SK-N-SH treated with all-trans-retinoic acid at 6 μM for 48 hours (cell line): ENCODE measurements at regions not wholly inside any gene's neighbourhood (a gene's known extent, or its start where the extent isn't known, plus 50 kb on each side); places are given as distances from the start of the nearest gene placed in this dataset.

Source experiments
- ARNTL ChIP-seq: fragments of 450-650 bp; formaldehyde crosslinking; IDR thresholded peaks from 2 replicates; pipeline ENCODE4 v1.5.0; 2020; ENCODE audit warnings: low read depth, mild to moderate bottlenecking, moderate library complexity, borderline replicate concordance
- OSR1 ChIP-seq: fragments of 250-450 bp; sonication (Bioruptor Pico); IDR thresholded peaks from 2 replicates; pipeline ENCODE4 v1.8.0; 2022; ENCODE audit warnings: moderate library complexity, mild to moderate bottlenecking, inconsistent platforms
- PATZ1 ChIP-seq: fragments of 250-450 bp; sonication (Bioruptor Pico); IDR thresholded peaks from 2 replicates; pipeline ENCODE4 v1.8.0; 2020; ENCODE audit warnings: mild to moderate bottlenecking, moderate library complexity, borderline replicate concordance
- POU6F1 ChIP-seq: fragments of 250-450 bp; sonication (Bioruptor Pico); IDR thresholded peaks from 2 replicates; pipeline ENCODE4 v1.8.0; 2021; ENCODE audit warnings: low read depth, mild to moderate bottlenecking, moderate library complexity, borderline replicate concordance
- PPARA ChIP-seq: fragments of 250-450 bp; sonication (Bioruptor Pico); IDR thresholded peaks from 2 replicates; pipeline ENCODE4 v1.5.0; 2020; ENCODE audit warnings: mild to moderate bottlenecking, borderline replicate concordance
- SNAI2 ChIP-seq: fragments of 250-450 bp; sonication (Bioruptor Pico); IDR thresholded peaks from 2 replicates; pipeline ENCODE4 v1.5.0; 2020; ENCODE audit warnings: mild to moderate bottlenecking, moderate library complexity
- TCF4 ChIP-seq: fragments of 250-450 bp; sonication (Bioruptor Pico); IDR thresholded peaks from 2 replicates; pipeline ENCODE4 v1.8.0; 2021; ENCODE audit warnings: mild to moderate bottlenecking, moderate library complexity, borderline replicate concordance
- TOX ChIP-seq: fragments of 250-450 bp; sonication (Bioruptor Pico); IDR thresholded peaks from 2 replicates; pipeline ENCODE4 v1.8.0; 2021; ENCODE audit warnings: mild to moderate bottlenecking, moderate library complexity, borderline replicate concordance
- TSHZ2 ChIP-seq: fragments of 250-450 bp; sonication (Bioruptor Pico); IDR thresholded peaks from 2 replicates; pipeline ENCODE4 v1.5.0; 2020; ENCODE audit warnings: mild to moderate bottlenecking, moderate library complexity
- ZFP3 ChIP-seq: fragments of 250-450 bp; sonication (Bioruptor Pico); IDR thresholded peaks from 2 replicates; pipeline ENCODE4 v1.5.0; 2020; ENCODE audit warnings: mild to moderate bottlenecking, moderate library complexity
- ZNF565 ChIP-seq: fragments of 450-650 bp; formaldehyde crosslinking; conservative IDR thresholded peaks from 2 replicates; pipeline ENCODE4 v1.5.0; 2020; ENCODE audit warnings: low read depth, mild to moderate bottlenecking, moderate library complexity
- ZNF8 ChIP-seq: fragments of 450-650 bp; formaldehyde crosslinking; IDR thresholded peaks from 2 replicates; pipeline ENCODE4 v1.5.0; 2020; ENCODE audit warnings: mild to moderate bottlenecking, moderate library complexity
- TF ChIP-seq, protein P1 (sequence below): fragments of 250-450 bp; sonication (Bioruptor Pico); IDR thresholded peaks from 2 replicates; pipeline ENCODE4 v1.5.1; 2021; ENCODE audit warnings: mild to moderate bottlenecking, moderate library complexity

DNA sequence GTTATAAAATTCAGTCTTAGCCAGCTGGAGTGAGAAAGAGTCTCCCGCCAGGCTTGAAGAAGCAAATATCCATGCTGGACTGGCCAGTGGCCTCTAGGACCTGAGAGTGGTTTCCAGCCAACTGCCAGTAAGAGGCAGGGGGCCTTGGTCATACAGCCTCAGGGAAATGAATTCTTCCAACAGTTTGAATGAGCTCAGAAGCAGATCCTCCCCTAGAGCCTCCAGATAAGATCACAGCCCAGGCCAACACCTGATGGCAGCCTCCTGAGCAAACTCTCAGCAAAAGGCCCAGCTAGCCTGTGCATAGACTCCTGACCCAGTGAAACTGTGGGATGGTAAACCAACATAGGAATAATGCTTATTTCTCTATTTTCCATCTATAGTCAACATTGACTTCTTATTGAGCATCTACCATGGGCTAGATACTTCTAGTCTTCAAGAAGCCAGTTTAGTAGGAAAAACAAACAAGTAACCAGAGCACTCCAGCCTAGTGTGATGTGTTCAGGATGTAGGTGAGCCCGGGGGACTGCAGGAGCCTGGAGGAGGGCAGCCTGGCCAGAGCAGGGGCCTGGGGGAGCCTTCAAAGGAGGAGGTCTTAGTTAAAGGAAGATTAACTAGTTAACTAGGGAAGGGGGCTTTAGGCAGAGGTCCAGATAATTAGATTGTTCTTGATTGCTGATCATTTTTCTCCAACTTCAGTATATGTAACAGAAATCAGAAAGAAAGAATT, 115.4 kb upstream of the ADO start:
- TF ChIP-seq TCF4 (CRISPR knock-in tag) = no peak
- TF ChIP-seq PPARA (CRISPR knock-in tag) = no peak
- TF ChIP-seq ZNF565 (CRISPR knock-in tag) = no peak
- TF ChIP-seq POU6F1 = no peak
- TF ChIP-seq TOX (CRISPR knock-in tag) = no peak
- TF ChIP-seq PATZ1 (CRISPR knock-in tag) = no peak
- no peak for TF ChIP-seq ARNTL (CRISPR knock-in tag)
- TF ChIP-seq SNAI2 (CRISPR knock-in tag) = no peak
- TF ChIP-seq OSR1 (CRISPR knock-in tag) = no peak
- no peak for TF ChIP-seq ZNF8 (CRISPR knock-in tag)
- no peak for TF ChIP-seq TSHZ2 (CRISPR knock-in tag)
- TF ChIP-seq, protein P1, sequence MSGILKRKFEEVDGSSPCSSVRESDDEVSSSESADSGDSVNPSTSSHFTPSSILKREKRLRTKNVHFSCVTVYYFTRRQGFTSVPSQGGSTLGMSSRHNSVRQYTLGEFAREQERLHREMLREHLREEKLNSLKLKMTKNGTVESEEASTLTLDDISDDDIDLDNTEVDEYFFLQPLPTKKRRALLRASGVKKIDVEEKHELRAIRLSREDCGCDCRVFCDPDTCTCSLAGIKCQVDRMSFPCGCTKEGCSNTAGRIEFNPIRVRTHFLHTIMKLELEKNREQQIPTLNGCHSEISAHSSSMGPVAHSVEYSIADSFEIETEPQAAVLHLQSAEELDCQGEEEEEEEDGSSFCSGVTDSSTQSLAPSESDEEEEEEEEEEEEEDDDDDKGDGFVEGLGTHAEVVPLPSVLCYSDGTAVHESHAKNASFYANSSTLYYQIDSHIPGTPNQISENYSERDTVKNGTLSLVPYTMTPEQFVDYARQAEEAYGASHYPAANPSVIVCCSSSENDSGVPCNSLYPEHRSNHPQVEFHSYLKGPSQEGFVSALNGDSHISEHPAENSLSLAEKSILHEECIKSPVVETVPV (CRISPR knock-in tag) = no peak
- no peak for TF ChIP-seq ZFP3
